B cell (primary cell): ENCODE measurements at regions not wholly inside any gene's neighbourhood (a gene's known extent, or its start where the extent isn't known, plus 50 kb on each side); places are given as distances from the start of the nearest gene placed in this dataset.
"Not testable (repeated sequence)": the region's sequence is repeated elsewhere in the genome, so short reads cannot be mapped to it uniquely, and the experiment has no call there.

Experiments used
- ATAC-seq: fragments of 200-7000 bp; cut with Tn5 transposase; one replicate; pipeline ENCODE4 v1.10.0; 2021; ENCODE audit warnings: low read depth, mild to moderate bottlenecking, moderate number of reproducible peaks, moderate library complexity
- CTCF ChIA-PET: fragments of 350-600 bp; sonication (Branson Sonifier 250); formaldehyde crosslinking; loops from one replicate; lab custom pipeline; 2021; ENCODE audit warnings: antibody characterized with exemption, inconsistent platforms; lab: Charles Lee
- POLR2A ChIA-PET: fragments of 350-600 bp; sonication (Branson Sonifier 250); formaldehyde crosslinking; loops from one replicate; lab custom pipeline; 2021; ENCODE audit warnings: antibody characterized with exemption; lab: Charles Lee
- DNase-seq: peaks from one replicate; pipeline ENCODE4 v3.0.0; 2013
- H2AFZ ChIP-seq: 2 replicates; pipeline ENCODE4 v1.6.1; 2012; ENCODE audit warnings: mild to moderate bottlenecking, low read depth, low read length; ENCODE audit not compliant: insufficient read depth, poor library complexity, severe bottlenecking
- H3K27ac ChIP-seq, 2 donors: 1 replicate in 1 of 2; 2 replicates in 1 of 2; pipeline ENCODE4 v1.5.1; 2012 to 2013; ENCODE audit warnings: low read length in 2 of 2, mild to moderate bottlenecking in 2 of 2, moderate library complexity in 1 of 2
- H3K27me3 ChIP-seq, 4 experiments: fragments of 200-600 bp in 1 of 4; sonication (generic) in 1 of 4; replicated peaks in 1 of 4; 1 replicate in 2 of 4; 2 replicates in 2 of 4; pipeline versions ENCODE4 v1.6.1 to v1.7.0; 2013 to 2016; ENCODE audit warnings: low read length in 3 of 4, mild to moderate bottlenecking in 2 of 4, mixed read lengths in 1 of 4, moderate library complexity in 1 of 4; ENCODE audit not compliant: insufficient read depth in 4 of 4, control insufficient read depth in 3 of 4; ENCODE audit errors: control extremely low read depth in 1 of 4
- H3K36me3 ChIP-seq, 2 experiments: replicated peaks in 1 of 2; 1 replicate in 1 of 2; 2 replicates in 1 of 2; pipeline versions ENCODE4 v1.6.1 to v1.7.1; 2013; ENCODE audit warnings: low read length in 1 of 2; ENCODE audit not compliant: insufficient read depth in 2 of 2, control insufficient read depth in 1 of 2; ENCODE audit errors: control extremely low read depth in 1 of 2, extremely low read depth in 1 of 2
- H3K4me1 ChIP-seq, 2 donors: fragments of 200-600 bp in 1 of 2; sonication (generic) in 1 of 2; 1 replicate in 1 of 2; 2 replicates in 1 of 2; pipeline versions ENCODE4 v1.5.1 to v1.6.1; 2013 to 2017; ENCODE audit warnings: low read length in 2 of 2; ENCODE audit not compliant: control insufficient read depth in 2 of 2, insufficient read depth in 2 of 2
- H3K4me2 ChIP-seq: replicated peaks from 2 replicates; pipeline ENCODE3; 2012; ENCODE audit warnings: mild to moderate bottlenecking, low read depth, low read length; ENCODE audit not compliant: poor library complexity, severe bottlenecking
- H3K4me3 ChIP-seq, 5 experiments: fragments of 200-600 bp in 1 of 5; sonication (generic) in 1 of 5; 1 replicate in 3 of 5; 2 replicates in 2 of 5; pipeline versions ENCODE4 v1.5.1 to v1.7.0; 2011 to 2016; ENCODE audit warnings: low read length in 4 of 5, mild to moderate bottlenecking in 4 of 5, low read depth in 2 of 5, control low read depth in 1 of 5, moderate library complexity in 1 of 5; ENCODE audit not compliant: insufficient read depth in 1 of 5; ENCODE audit errors: control extremely low read depth in 1 of 5, extremely low read depth in 1 of 5
- H3K79me2 ChIP-seq: fragments of 200-600 bp; sonication (generic); one replicate; pipeline ENCODE4 v1.6.0; 2016; ENCODE audit warnings: low read length; ENCODE audit not compliant: control insufficient read depth, insufficient read depth
- H3K9ac ChIP-seq: fragments of 200-600 bp; sonication (generic); 2 replicates; pipeline ENCODE4 v1.6.1; 2017; ENCODE audit warnings: mild to moderate bottlenecking, low read length, moderate library complexity
- H3K9me3 ChIP-seq, 3 donors: one replicate each; pipeline versions ENCODE4 v1.6.1 to v1.7.1; 2013; ENCODE audit warnings: low read length in 2 of 3; ENCODE audit not compliant: control insufficient read depth in 2 of 3, insufficient read depth in 1 of 3; ENCODE audit errors: control extremely low read depth in 1 of 3
- H4K20me1 ChIP-seq: 2 replicates; pipeline ENCODE4 v1.6.0; 2012; ENCODE audit warnings: mild to moderate bottlenecking, low read length; ENCODE audit not compliant: insufficient read depth, control insufficient read depth, poor library complexity, severe bottlenecking
- H3K27ac Mint-ChIP-seq: one replicate; pipeline ENCODE4 v1.8.0; 2021; ENCODE audit warnings: mixed read lengths
- H3K27me3 Mint-ChIP-seq: one replicate; pipeline ENCODE4 v1.8.0; 2021; ENCODE audit warnings: mixed read lengths
- H3K4me1 Mint-ChIP-seq: one replicate; pipeline ENCODE4 v1.8.0; 2021; ENCODE audit warnings: mixed read lengths
- H3K4me3 Mint-ChIP-seq: one replicate; pipeline ENCODE4 v1.8.0; 2021; ENCODE audit warnings: mixed read lengths
- H3K9me3 Mint-ChIP-seq: one replicate; pipeline ENCODE4 v1.8.0; 2022; ENCODE audit warnings: mixed read lengths; ENCODE audit not compliant: insufficient read depth
- EZH2 ChIP-seq: IDR thresholded peaks from 2 replicates; pipeline ENCODE4 v1.6.1; 2012; ENCODE audit warnings: borderline replicate concordance, low read depth, mild to moderate bottlenecking, moderate library complexity, low read length; ENCODE audit not compliant: insufficient read depth, poor library complexity, severe bottlenecking
- WGBS: methylation state at CpG from one replicate; pipeline ENCODE4 v1.1.5; 2013; ENCODE audit warnings: missing lambda C conversion rate; ENCODE audit not compliant: insufficient coverage; 5-methylcytosine and 5-hydroxymethylcytosine counted together
- intact Hi-C: fragments of 100-400 bp; cut with micrococcal nuclease; formaldehyde crosslinking; loops from one replicate; pipeline ENCODE4 v1.10.0; 2022
- TF ChIP-seq, protein P1 (sequence below): fragments of 200-600 bp; IDR thresholded peaks from one replicate; pipeline ENCODE4 v1.8.0; 2022; ENCODE audit warnings: antibody characterized with exemption, mild to moderate bottlenecking

DNA sequence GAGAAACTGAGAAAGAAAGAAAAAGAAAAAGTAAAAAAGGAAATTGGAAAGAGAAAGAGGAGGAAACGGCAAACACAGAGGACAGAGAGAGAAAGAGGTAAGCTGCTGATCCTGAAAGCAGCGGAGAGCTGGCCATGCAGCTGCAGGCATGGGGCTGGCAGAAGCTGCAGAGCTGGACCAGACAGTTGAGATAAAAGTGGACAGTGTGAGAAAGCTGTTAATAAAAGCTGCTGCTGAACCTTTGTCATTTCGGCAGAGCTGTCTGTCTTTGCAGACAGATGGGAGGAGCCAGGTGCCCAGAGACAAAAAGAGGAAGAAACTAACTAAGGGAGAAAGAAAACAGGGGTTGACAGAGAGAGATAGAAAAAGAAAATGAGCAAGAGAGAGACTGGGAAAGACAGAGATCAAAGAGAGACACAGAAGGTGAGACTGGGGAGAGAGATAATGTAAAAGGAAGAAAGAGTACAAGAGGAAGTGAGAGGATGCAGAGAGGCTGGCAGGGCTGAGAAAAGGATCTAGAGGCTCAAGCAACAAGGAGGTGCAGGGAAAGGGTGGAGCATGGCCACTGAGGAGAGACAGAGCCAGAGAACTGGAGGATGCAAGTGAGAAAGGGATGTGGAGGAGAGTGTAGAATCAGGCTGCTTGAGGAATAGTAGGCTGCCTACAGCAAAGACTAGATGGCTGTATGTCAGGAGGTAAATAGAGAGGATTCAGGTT is 376.8 kb upstream of the FGF16 start:
- peak overlapping the region; percentile 66 for H3K4me2 ChIP-seq
- no peaks in the 10 kb centered on the region for H3K27me3 ChIP-seq
- no peak for ATAC-seq
- Mint-ChIP-seq H3K4me1 (peaks cover 16% of the 10 kb centered on the region), H3K27me3 (no peaks in the 10 kb centered on the region), H3K4me3 (peak overlapping the region; percentile 83), H3K27ac (peak overlapping the region; percentile 42), H3K9me3 (no peaks in the 10 kb centered on the region)
- peak overlapping the region; percentile 74 for H2AFZ ChIP-seq
- H3K9ac ChIP-seq = peak overlapping the region; percentile 66
- peak overlapping the region in 3 of 5 experiments; percentile 42 to 56 (median 50) for H3K4me3 ChIP-seq
- POLR2A ChIA-PET = no interaction called here
- H3K79me2 ChIP-seq = no peaks in the 10 kb centered on the region
- H4K20me1 ChIP-seq = no peaks in the 10 kb centered on the region
- 11% methylated on average over 3 of the region's 3 CpGs for WGBS
- H3K36me3 ChIP-seq = no peaks in the 10 kb centered on the region
- intact Hi-C loops = no loop called here
- TF ChIP-seq, protein P1, sequence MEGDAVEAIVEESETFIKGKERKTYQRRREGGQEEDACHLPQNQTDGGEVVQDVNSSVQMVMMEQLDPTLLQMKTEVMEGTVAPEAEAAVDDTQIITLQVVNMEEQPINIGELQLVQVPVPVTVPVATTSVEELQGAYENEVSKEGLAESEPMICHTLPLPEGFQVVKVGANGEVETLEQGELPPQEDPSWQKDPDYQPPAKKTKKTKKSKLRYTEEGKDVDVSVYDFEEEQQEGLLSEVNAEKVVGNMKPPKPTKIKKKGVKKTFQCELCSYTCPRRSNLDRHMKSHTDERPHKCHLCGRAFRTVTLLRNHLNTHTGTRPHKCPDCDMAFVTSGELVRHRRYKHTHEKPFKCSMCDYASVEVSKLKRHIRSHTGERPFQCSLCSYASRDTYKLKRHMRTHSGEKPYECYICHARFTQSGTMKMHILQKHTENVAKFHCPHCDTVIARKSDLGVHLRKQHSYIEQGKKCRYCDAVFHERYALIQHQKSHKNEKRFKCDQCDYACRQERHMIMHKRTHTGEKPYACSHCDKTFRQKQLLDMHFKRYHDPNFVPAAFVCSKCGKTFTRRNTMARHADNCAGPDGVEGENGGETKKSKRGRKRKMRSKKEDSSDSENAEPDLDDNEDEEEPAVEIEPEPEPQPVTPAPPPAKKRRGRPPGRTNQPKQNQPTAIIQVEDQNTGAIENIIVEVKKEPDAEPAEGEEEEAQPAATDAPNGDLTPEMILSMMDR = no peak
- no peak for TF ChIP-seq EZH2
- CTCF ChIA-PET = no interaction called here
- peak overlapping the region in 1 of 2 donors; percentile 22 for H3K27ac ChIP-seq
- no peaks in the 10 kb centered on the region for H3K9me3 ChIP-seq
- peak; percentile 3 for DNase-seq
- H3K4me1 ChIP-seq = peaks cover 0 to 7% of the 10 kb centered on the region in 2 donors

DNA sequence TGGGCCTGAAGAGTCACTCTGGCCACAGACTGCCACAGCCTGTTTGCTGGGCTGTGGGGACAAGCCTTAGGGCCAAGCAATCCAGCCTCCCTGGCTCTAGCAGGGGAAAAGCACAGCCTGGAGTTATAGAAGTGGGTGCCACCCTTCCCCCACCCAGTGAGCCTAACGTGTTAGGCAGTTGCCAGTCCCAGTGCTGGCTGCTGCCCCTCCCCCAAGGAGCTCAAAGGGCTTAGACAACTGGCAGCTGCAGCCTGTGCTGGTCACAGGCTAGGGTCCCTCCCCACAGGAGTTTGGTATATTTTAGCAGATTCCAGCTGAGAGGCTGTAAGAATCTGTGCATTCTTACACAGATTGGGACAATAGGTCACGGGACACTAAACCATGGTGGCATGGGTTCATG is 370.3 kb upstream of the FGF16 start:
- intact Hi-C loops = no loop called here
- Mint-ChIP-seq H3K4me1 (no peaks in the 10 kb centered on the region), H3K9me3 (peaks cover 2% of the 10 kb centered on the region), H3K4me3 (no peak overlapping the region), H3K27ac (no peak overlapping the region), H3K27me3 (no peaks in the 10 kb centered on the region)
- Histone ChIP-seq H3K79me2 (no peaks in the 10 kb centered on the region), H2AFZ (no peak overlapping the region), H3K4me3 (no peak overlapping the region), H3K27ac (no peak overlapping the region), H3K27me3 (no peaks in the 10 kb centered on the region), H4K20me1 (no peaks in the 10 kb centered on the region), H3K9ac (no peak overlapping the region), H3K36me3 (no peaks in the 10 kb centered on the region), H3K4me1 (no peaks in the 10 kb centered on the region), H3K4me2 (no peak overlapping the region), H3K9me3 (peaks cover 0 to 4% (median 0%) of the 10 kb centered on the region in 3 donors)
- POLR2A ChIA-PET = no interaction called here
- TF ChIP-seq EZH2 = no peak
- TF ChIP-seq, protein P1 = no peak
- ATAC-seq = no peak
- no CpG with 5 or more reads among the region's 2 CpGs for WGBS
- no peak for DNase-seq
- CTCF ChIA-PET = no interaction called here

DNA sequence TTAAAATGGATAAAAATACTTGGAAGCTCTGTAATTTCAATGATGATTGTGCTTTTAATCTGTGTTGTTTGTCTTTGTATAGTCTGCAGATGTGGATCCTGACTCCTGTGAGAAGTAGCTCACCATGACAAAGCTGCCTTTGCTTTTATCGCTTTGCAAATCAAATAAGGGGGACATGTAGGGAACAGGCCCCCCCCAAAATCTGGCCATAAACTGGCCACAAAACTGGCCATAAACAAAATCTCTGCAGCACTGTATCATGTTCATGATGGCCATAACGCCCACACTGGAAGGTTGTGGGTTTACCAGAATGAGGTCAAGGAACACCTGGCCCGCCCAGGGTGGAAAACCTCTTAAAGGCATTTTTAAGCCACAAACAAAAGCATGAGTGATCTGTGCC is 366.0 kb upstream of the FGF16 start:
- WGBS = no CpG with 5 or more reads among the region's 3 CpGs
- H3K79me2 ChIP-seq, CTCF ChIA-PET, H3K27me3 ChIP-seq, H3K9ac ChIP-seq, H4K20me1 ChIP-seq, H3K4me1 Mint-ChIP-seq, intact Hi-C loops, H3K27me3 Mint-ChIP-seq, H3K4me1 ChIP-seq, DNase-seq, H3K4me3 ChIP-seq, H3K27ac ChIP-seq, ATAC-seq, H3K27ac Mint-ChIP-seq, H3K9me3 Mint-ChIP-seq, H3K4me3 Mint-ChIP-seq, H3K36me3 ChIP-seq, POLR2A ChIA-PET, H2AFZ ChIP-seq, H3K4me2 ChIP-seq: not testable (repeated sequence)
- peaks cover 0 to 10% (median 0%) of the 10 kb centered on the region in 3 donors for H3K9me3 ChIP-seq
